B cell (primary cell): ENCODE measurements at regions not wholly inside any gene's neighbourhood (a gene's known extent, or its start where the extent isn't known, plus 50 kb on each side); places are given as distances from the start of the nearest gene placed in this dataset.

ENCODE experiments used
- ATAC-seq: fragments of 200-7000 bp; cut with Tn5 transposase; one replicate; pipeline ENCODE4 v1.10.0; 2021; ENCODE audit warnings: low read depth, mild to moderate bottlenecking, moderate number of reproducible peaks, moderate library complexity
- CTCF ChIA-PET: fragments of 350-600 bp; sonication (Branson Sonifier 250); formaldehyde crosslinking; loops from one replicate; lab custom pipeline; 2021; ENCODE audit warnings: antibody characterized with exemption, inconsistent platforms; lab: Charles Lee
- POLR2A ChIA-PET: fragments of 350-600 bp; sonication (Branson Sonifier 250); formaldehyde crosslinking; loops from one replicate; lab custom pipeline; 2021; ENCODE audit warnings: antibody characterized with exemption; lab: Charles Lee
- DNase-seq: peaks from one replicate; pipeline ENCODE4 v3.0.0; 2013
- H2AFZ ChIP-seq: 2 replicates; pipeline ENCODE4 v1.6.1; 2012; ENCODE audit warnings: mild to moderate bottlenecking, low read depth, low read length; ENCODE audit not compliant: insufficient read depth, poor library complexity, severe bottlenecking
- H3K27ac ChIP-seq, 2 donors: 1 replicate in 1 of 2; 2 replicates in 1 of 2; pipeline ENCODE4 v1.5.1; 2012 to 2013; ENCODE audit warnings: low read length in 2 of 2, mild to moderate bottlenecking in 2 of 2, moderate library complexity in 1 of 2
- H3K27me3 ChIP-seq, 4 experiments: fragments of 200-600 bp in 1 of 4; sonication (generic) in 1 of 4; replicated peaks in 1 of 4; 1 replicate in 2 of 4; 2 replicates in 2 of 4; pipeline versions ENCODE4 v1.6.1 to v1.7.0; 2013 to 2016; ENCODE audit warnings: low read length in 3 of 4, mild to moderate bottlenecking in 2 of 4, mixed read lengths in 1 of 4, moderate library complexity in 1 of 4; ENCODE audit not compliant: insufficient read depth in 4 of 4, control insufficient read depth in 3 of 4; ENCODE audit errors: control extremely low read depth in 1 of 4
- H3K36me3 ChIP-seq, 2 experiments: replicated peaks in 1 of 2; 1 replicate in 1 of 2; 2 replicates in 1 of 2; pipeline versions ENCODE4 v1.6.1 to v1.7.1; 2013; ENCODE audit warnings: low read length in 1 of 2; ENCODE audit not compliant: insufficient read depth in 2 of 2, control insufficient read depth in 1 of 2; ENCODE audit errors: control extremely low read depth in 1 of 2, extremely low read depth in 1 of 2
- H3K4me1 ChIP-seq, 2 donors: fragments of 200-600 bp in 1 of 2; sonication (generic) in 1 of 2; 1 replicate in 1 of 2; 2 replicates in 1 of 2; pipeline versions ENCODE4 v1.5.1 to v1.6.1; 2013 to 2017; ENCODE audit warnings: low read length in 2 of 2; ENCODE audit not compliant: control insufficient read depth in 2 of 2, insufficient read depth in 2 of 2
- H3K4me2 ChIP-seq: replicated peaks from 2 replicates; pipeline ENCODE3; 2012; ENCODE audit warnings: mild to moderate bottlenecking, low read depth, low read length; ENCODE audit not compliant: poor library complexity, severe bottlenecking
- H3K4me3 ChIP-seq, 5 experiments: fragments of 200-600 bp in 1 of 5; sonication (generic) in 1 of 5; 1 replicate in 3 of 5; 2 replicates in 2 of 5; pipeline versions ENCODE4 v1.5.1 to v1.7.0; 2011 to 2016; ENCODE audit warnings: low read length in 4 of 5, mild to moderate bottlenecking in 4 of 5, low read depth in 2 of 5, control low read depth in 1 of 5, moderate library complexity in 1 of 5; ENCODE audit not compliant: insufficient read depth in 1 of 5; ENCODE audit errors: control extremely low read depth in 1 of 5, extremely low read depth in 1 of 5
- H3K79me2 ChIP-seq: fragments of 200-600 bp; sonication (generic); one replicate; pipeline ENCODE4 v1.6.0; 2016; ENCODE audit warnings: low read length; ENCODE audit not compliant: control insufficient read depth, insufficient read depth
- H3K9ac ChIP-seq: fragments of 200-600 bp; sonication (generic); 2 replicates; pipeline ENCODE4 v1.6.1; 2017; ENCODE audit warnings: mild to moderate bottlenecking, low read length, moderate library complexity
- H3K9me3 ChIP-seq, 3 donors: one replicate each; pipeline versions ENCODE4 v1.6.1 to v1.7.1; 2013; ENCODE audit warnings: low read length in 2 of 3; ENCODE audit not compliant: control insufficient read depth in 2 of 3, insufficient read depth in 1 of 3; ENCODE audit errors: control extremely low read depth in 1 of 3
- H4K20me1 ChIP-seq: 2 replicates; pipeline ENCODE4 v1.6.0; 2012; ENCODE audit warnings: mild to moderate bottlenecking, low read length; ENCODE audit not compliant: insufficient read depth, control insufficient read depth, poor library complexity, severe bottlenecking
- H3K27ac Mint-ChIP-seq: one replicate; pipeline ENCODE4 v1.8.0; 2021; ENCODE audit warnings: mixed read lengths
- H3K27me3 Mint-ChIP-seq: one replicate; pipeline ENCODE4 v1.8.0; 2021; ENCODE audit warnings: mixed read lengths
- H3K4me1 Mint-ChIP-seq: one replicate; pipeline ENCODE4 v1.8.0; 2021; ENCODE audit warnings: mixed read lengths
- H3K4me3 Mint-ChIP-seq: one replicate; pipeline ENCODE4 v1.8.0; 2021; ENCODE audit warnings: mixed read lengths
- H3K9me3 Mint-ChIP-seq: one replicate; pipeline ENCODE4 v1.8.0; 2022; ENCODE audit warnings: mixed read lengths; ENCODE audit not compliant: insufficient read depth
- EZH2 ChIP-seq: IDR thresholded peaks from 2 replicates; pipeline ENCODE4 v1.6.1; 2012; ENCODE audit warnings: borderline replicate concordance, low read depth, mild to moderate bottlenecking, moderate library complexity, low read length; ENCODE audit not compliant: insufficient read depth, poor library complexity, severe bottlenecking
- WGBS: methylation state at CpG from one replicate; pipeline ENCODE4 v1.1.5; 2013; ENCODE audit warnings: missing lambda C conversion rate; ENCODE audit not compliant: insufficient coverage; 5-methylcytosine and 5-hydroxymethylcytosine counted together
- intact Hi-C: fragments of 100-400 bp; cut with micrococcal nuclease; formaldehyde crosslinking; loops from one replicate; pipeline ENCODE4 v1.10.0; 2022
- TF ChIP-seq, protein P1 (sequence below): fragments of 200-600 bp; IDR thresholded peaks from one replicate; pipeline ENCODE4 v1.8.0; 2022; ENCODE audit warnings: antibody characterized with exemption, mild to moderate bottlenecking

DNA sequence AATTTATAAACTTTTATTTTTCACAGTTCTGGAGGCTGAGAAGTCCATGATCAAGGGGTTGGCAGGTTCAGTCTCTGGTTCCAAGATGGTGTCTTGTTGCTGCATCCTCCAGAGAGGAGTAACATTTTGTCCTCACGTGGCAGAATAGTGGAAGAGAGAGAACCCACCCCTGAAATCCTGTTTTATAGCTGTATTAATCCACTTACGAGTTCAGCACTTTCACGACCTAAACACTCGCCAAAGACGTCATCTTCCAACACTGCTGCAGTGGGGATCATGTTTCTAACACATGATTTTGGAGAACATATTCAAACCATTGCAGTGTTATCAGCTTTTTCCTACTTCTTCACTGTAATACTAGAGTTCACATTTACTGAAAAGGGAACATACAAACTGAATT is 233.0 kb upstream of the ATP10B start:
- Histone ChIP-seq H3K36me3 (no peaks in the 10 kb centered on the region), H3K4me3 (no peak overlapping the region), H4K20me1 (no peaks in the 10 kb centered on the region), H3K4me1 (no peaks in the 10 kb centered on the region), H3K27me3 (no peaks in the 10 kb centered on the region), H3K9me3 (no peaks in the 10 kb centered on the region), H3K79me2 (no peaks in the 10 kb centered on the region), H3K27ac (no peak overlapping the region), H3K4me2 (no peak overlapping the region), H2AFZ (no peak overlapping the region), H3K9ac (no peak overlapping the region)
- no peaks in the 10 kb centered on the region for H3K9me3 Mint-ChIP-seq
- ChIA-PET CTCF (no interaction called here), POLR2A (no interaction called here)
- no peak for DNase-seq
- intact Hi-C loops: no loop called here
- H3K27ac Mint-ChIP-seq: no peak overlapping the region
- no peak for ATAC-seq
- no peak overlapping the region for H3K4me3 Mint-ChIP-seq
- TF ChIP-seq, protein P1, sequence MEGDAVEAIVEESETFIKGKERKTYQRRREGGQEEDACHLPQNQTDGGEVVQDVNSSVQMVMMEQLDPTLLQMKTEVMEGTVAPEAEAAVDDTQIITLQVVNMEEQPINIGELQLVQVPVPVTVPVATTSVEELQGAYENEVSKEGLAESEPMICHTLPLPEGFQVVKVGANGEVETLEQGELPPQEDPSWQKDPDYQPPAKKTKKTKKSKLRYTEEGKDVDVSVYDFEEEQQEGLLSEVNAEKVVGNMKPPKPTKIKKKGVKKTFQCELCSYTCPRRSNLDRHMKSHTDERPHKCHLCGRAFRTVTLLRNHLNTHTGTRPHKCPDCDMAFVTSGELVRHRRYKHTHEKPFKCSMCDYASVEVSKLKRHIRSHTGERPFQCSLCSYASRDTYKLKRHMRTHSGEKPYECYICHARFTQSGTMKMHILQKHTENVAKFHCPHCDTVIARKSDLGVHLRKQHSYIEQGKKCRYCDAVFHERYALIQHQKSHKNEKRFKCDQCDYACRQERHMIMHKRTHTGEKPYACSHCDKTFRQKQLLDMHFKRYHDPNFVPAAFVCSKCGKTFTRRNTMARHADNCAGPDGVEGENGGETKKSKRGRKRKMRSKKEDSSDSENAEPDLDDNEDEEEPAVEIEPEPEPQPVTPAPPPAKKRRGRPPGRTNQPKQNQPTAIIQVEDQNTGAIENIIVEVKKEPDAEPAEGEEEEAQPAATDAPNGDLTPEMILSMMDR: no peak
- peaks cover 4% of the 10 kb centered on the region for H3K27me3 Mint-ChIP-seq
- WGBS: 83% methylated on average over 3 of the region's 5 CpGs
- H3K4me1 Mint-ChIP-seq: no peaks in the 10 kb centered on the region

DNA sequence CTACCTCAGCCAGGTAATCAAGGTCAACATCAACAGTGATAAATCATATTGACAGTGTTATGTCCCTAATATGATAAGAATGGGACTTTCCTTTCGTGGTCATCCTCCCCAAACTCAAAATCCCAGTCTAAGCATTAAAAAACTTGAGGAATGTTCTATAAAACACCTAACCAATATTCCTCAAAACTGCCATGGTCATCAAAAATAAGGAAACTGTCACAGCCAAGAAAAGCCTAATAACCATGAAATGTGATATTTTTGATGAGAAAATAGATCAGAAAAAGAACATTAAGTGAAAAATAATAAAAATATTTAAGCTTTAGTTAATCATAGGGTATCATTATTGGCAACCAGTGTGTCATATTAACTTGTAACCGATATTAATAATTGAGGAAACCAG is 232.1 kb upstream of the ATP10B start:
- Mint-ChIP-seq H3K27ac (no peak overlapping the region), H3K4me1 (no peaks in the 10 kb centered on the region), H3K4me3 (no peak overlapping the region), H3K27me3 (peaks cover 4% of the 10 kb centered on the region), H3K9me3 (no peaks in the 10 kb centered on the region)
- no CpG with 5 or more reads among the region's 2 CpGs for WGBS
- intact Hi-C loops: no loop called here
- Histone ChIP-seq H2AFZ (no peak overlapping the region), H3K27me3 (no peaks in the 10 kb centered on the region), H3K36me3 (no peaks in the 10 kb centered on the region), H3K4me2 (no peak overlapping the region), H4K20me1 (no peaks in the 10 kb centered on the region), H3K9ac (no peak overlapping the region), H3K79me2 (no peaks in the 10 kb centered on the region), H3K9me3 (no peaks in the 10 kb centered on the region), H3K27ac (no peak overlapping the region), H3K4me3 (no peak overlapping the region), H3K4me1 (no peaks in the 10 kb centered on the region)
- TF ChIP-seq, protein P1: no peak
- TF ChIP-seq EZH2: no peak
- ChIA-PET CTCF (no interaction called here), POLR2A (no interaction called here)
- no peak for ATAC-seq
- DNase-seq: no peak
